Stimulated activated naive CD8-positive, alpha-beta T cell treated with anti-CD3 and anti-CD28 coated beads, Interleukin-15, amount 100 ng/mL, for 72 hours (primary cell): ENCODE measurements at regions not wholly inside any gene's neighbourhood (a gene's known extent, or its start where the extent isn't known, plus 50 kb on each side); places are given as distances from the start of the nearest gene placed in this dataset.
"Not testable (repeated sequence)": the region's sequence is repeated elsewhere in the genome, so short reads cannot be mapped to it uniquely, and the experiment has no call there.

Experiments
- ATAC-seq: fragments of 150-1000 bp; cut with Tn5 transposase; 2 replicates; pipeline ENCODE4 v1.10.0; 2021; ENCODE audit warnings: mild to moderate bottlenecking, moderate library complexity
- DNase-seq, 2 donors: peaks; one replicate each; pipeline ENCODE4 v3.0.0; 2021 to 2022
- H3K27ac Mint-ChIP-seq, 2 donors: one replicate each; pipeline ENCODE4 v1.8.0; 2022; ENCODE audit warnings: mild to moderate bottlenecking in 2 of 2, mixed read lengths in 2 of 2, moderate library complexity in 2 of 2
- H3K27me3 Mint-ChIP-seq: one replicate; pipeline ENCODE4 v1.8.0; 2022; ENCODE audit warnings: mixed read lengths
- H3K4me1 Mint-ChIP-seq: one replicate; pipeline ENCODE4 v1.8.0; 2022; ENCODE audit warnings: mild to moderate bottlenecking, mixed read lengths
- H3K4me3 Mint-ChIP-seq, 2 donors: one replicate each; pipeline ENCODE4 v1.8.0; 2022; ENCODE audit warnings: mild to moderate bottlenecking in 2 of 2, mixed read lengths in 2 of 2, moderate library complexity in 1 of 2
- H3K9me3 Mint-ChIP-seq, 2 donors: one replicate each; pipeline ENCODE4 v1.8.0; 2022; ENCODE audit warnings: mixed read lengths in 2 of 2

GRCh38 chr7:73948287-73948686, 79.7 kb upstream of the ELN start:
- Mint-ChIP-seq H3K9me3 (peaks cover 20 to 21% of the 10 kb centered on the region in 2 donors), H3K27ac (no peak overlapping the region), H3K4me1 (no peaks in the 10 kb centered on the region), H3K4me3 (no peak overlapping the region), H3K27me3 (peaks cover 20% of the 10 kb centered on the region)
- DNase-seq (no peak), ATAC-seq (no peak)

- no peak overlapping the region for H3K4me3 Mint-ChIP-seq
- H3K9me3 Mint-ChIP-seq: peaks cover 12 to 20% of the 10 kb centered on the region in 2 donors
- H3K27ac Mint-ChIP-seq: no peak overlapping the region
- ATAC-seq (no peak), DNase-seq (no peak)
- H3K4me1 Mint-ChIP-seq: no peaks in the 10 kb centered on the region
- H3K27me3 Mint-ChIP-seq: peaks cover 20% of the 10 kb centered on the region
These were observed 75.7 kb upstream of the ELN start for GRCh38 chr7:73952266-73952665.

- ATAC-seq (no peak), DNase-seq (no peak)
- Mint-ChIP-seq H3K27ac (no peak overlapping the region), H3K4me1 (no peaks in the 10 kb centered on the region), H3K4me3 (no peak overlapping the region), H3K9me3 (peaks cover 3 to 4% of the 10 kb centered on the region in 2 donors), H3K27me3 (peaks cover 15% of the 10 kb centered on the region)
These were observed 73.8 kb upstream of the ELN start for GRCh38 chr7:73954181-73954580.

DNA sequence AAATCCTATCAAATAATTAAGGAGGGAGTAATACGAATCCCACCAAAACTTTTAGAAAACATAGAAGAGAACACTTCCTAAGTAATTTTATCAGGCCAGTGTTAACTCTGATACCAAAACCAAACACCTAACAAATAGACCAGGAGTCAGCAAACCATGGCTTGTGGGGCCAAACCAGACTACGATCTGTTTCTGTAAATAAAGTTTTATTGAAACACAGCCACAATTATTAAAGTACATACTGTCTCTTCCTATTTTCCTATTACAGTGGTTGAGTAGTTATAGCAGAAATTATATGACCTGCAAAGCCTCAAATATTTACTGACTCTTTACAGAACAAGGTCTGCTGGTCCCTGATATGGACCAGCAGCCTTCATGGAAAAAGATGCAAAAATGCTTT, 73.1 kb upstream of the ELN start:
- no peak overlapping the region for H3K27ac Mint-ChIP-seq
- no peaks in the 10 kb centered on the region for H3K4me1 Mint-ChIP-seq
- no peaks in the 10 kb centered on the region for H3K9me3 Mint-ChIP-seq
- peaks cover 10% of the 10 kb centered on the region for H3K27me3 Mint-ChIP-seq
- no peak for ATAC-seq
- no peak overlapping the region for H3K4me3 Mint-ChIP-seq
- DNase-seq: no peak

- no peaks in the 10 kb centered on the region for H3K4me1 Mint-ChIP-seq
- peaks cover 13 to 19% of the 10 kb centered on the region in 2 donors for H3K9me3 Mint-ChIP-seq
- H3K27me3 Mint-ChIP-seq: no peaks in the 10 kb centered on the region
- no peak overlapping the region for H3K4me3 Mint-ChIP-seq
- no peak for ATAC-seq
- DNase-seq: no peak
- no peak overlapping the region for H3K27ac Mint-ChIP-seq
These were observed 67.4 kb upstream of the ELN start for GRCh38 chr7:73960548-73960947.

DNA sequence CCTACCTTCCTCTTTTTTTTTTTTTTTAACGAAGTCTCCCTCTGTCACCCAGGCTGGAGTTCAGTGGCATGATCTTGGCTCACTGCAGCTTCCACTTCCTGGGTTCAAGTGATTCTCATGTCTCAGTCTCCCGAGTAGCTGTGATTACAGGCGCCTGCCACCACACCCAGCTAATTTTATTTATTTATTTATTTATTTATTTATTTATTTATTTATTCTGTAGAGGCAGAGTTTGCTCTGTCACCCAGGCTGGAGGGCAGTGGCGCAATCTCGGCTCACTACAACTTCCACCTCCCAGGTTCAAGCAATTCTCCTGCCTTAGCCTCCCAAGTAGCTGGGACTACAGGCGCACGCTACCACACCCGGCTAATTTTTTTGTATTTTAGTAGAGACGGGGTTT, 66.0 kb upstream of the ELN start:
- not testable (repeated sequence) for H3K4me3 Mint-ChIP-seq, DNase-seq, H3K27ac Mint-ChIP-seq, H3K4me1 Mint-ChIP-seq, H3K27me3 Mint-ChIP-seq, ATAC-seq
- H3K9me3 Mint-ChIP-seq: peaks cover 13 to 22% of the 10 kb centered on the region in 2 donors

DNA sequence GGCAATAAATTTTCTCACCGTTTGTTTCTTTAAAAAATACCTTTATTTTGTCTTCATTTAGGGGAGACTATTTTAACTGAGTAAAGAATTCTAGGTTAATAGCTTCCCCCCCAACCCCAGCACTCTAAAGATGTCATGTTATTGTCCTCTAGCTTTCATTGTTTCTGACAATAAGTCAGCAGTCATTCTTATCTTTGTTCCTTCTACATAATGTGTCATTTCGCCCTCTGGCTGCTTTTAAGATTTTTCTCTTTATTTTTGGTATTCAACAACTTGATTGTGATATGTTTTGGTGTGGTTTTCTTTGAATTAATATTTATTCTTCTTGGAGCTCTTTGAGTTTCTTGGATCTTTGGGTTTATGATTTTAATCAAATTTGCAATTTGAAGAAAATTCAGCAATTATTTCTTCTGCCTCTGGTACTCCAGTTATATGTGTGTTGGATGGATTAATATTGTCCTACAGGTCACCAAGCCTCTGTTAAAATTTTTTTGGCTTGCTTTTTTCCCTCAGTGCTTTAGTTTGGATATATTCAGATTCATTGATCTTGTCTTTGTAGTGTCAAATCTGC, 64.6 kb upstream of the ELN start:
- Mint-ChIP-seq H3K27ac (no peak overlapping the region), H3K9me3 (peaks cover 19 to 29% of the 10 kb centered on the region in 2 donors), H3K4me1 (no peaks in the 10 kb centered on the region), H3K27me3 (no peaks in the 10 kb centered on the region), H3K4me3 (no peak overlapping the region)
- DNase-seq: no peak
- no peak for ATAC-seq

DNA sequence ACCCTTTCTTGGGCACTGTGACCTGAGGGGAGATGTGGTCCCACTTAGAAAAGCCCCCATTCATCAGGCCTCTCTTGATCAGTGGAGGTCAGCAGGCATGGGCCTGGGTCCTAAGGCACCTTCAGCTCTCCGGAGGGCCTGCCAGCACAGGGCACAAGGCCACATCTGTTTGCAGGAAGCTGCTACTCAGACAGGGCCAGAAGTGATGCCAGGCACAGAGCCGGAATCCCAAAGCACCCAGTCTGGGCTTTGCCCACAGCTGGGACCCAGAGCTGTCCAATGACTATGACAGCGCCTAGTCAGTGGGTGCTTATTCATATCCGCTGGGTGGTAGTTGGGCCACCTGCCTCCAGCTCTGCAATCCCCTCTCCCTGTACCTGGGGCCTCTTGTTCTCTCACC, 63.2 kb upstream of the ELN start:
- Mint-ChIP-seq H3K27ac (no peak overlapping the region), H3K27me3 (no peaks in the 10 kb centered on the region), H3K4me1 (no peaks in the 10 kb centered on the region), H3K9me3 (peaks cover 19 to 29% of the 10 kb centered on the region in 2 donors), H3K4me3 (no peak overlapping the region)
- ATAC-seq: no peak
- DNase-seq: no peak

- Mint-ChIP-seq H3K27ac (no peak overlapping the region), H3K9me3 (peaks cover 19 to 29% of the 10 kb centered on the region in 2 donors), H3K4me1 (peaks cover 3% of the 10 kb centered on the region), H3K27me3 (no peaks in the 10 kb centered on the region), H3K4me3 (no peak overlapping the region)
- DNase-seq (no peak), ATAC-seq (no peak)
These were observed 61.7 kb upstream of the ELN start for GRCh38 chr7:73966062-73966940.

DNA sequence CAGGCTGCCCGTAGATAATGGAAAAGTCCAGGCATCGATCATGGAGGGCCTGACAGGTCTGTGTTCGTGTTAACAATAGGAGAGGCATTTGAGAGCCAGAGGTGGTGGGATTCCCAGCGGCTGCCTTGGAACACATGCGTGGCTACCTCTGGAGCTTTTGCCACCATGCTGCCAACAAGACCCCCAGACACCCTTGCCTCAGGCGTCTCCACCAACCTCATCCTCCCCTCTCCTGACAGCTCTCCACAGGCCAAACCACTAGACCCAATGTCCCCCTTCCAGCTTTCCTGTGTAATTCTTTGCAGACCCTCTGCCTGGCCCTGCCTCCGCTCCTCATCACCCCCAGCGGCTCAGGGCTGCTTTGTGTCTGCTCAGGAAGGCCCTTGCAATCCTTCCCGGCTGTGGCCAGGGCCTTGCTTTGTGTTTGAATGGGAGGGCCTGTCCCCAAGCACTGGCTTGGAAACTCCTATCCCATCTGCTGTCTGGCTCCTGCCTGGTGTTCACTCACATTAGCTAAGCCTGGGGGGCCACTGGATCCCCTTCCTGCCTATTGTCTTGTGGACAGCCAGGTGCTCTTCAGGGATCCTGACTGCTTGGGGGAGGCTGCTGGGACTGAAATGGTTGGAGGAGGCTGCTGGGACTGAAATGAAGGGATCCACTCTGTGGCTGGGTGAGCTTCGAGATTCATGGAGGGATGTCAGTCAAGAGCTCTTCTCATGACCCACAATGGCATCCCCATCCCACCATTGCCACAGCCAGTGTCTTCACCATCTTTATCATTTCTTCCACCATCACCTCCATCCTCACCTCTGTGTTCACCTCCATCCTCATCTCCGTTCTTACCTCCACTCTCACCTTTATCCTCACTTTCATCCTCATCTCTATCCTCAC, 60.8 kb upstream of the ELN start:
- ATAC-seq: no peak
- H3K9me3 Mint-ChIP-seq: peaks cover 19 to 29% of the 10 kb centered on the region in 2 donors
- peaks cover 8% of the 10 kb centered on the region for H3K4me1 Mint-ChIP-seq
- peak overlapping the region in 1 of 2 donors; percentile 40 for H3K27ac Mint-ChIP-seq
- H3K4me3 Mint-ChIP-seq: no peak overlapping the region
- peaks cover 6% of the 10 kb centered on the region for H3K27me3 Mint-ChIP-seq
- DNase-seq: no peak

- peaks cover 8% of the 10 kb centered on the region for H3K4me1 Mint-ChIP-seq
- H3K4me3 Mint-ChIP-seq: no peak overlapping the region
- DNase-seq: no peak
These were observed 60.1 kb upstream of the ELN start for GRCh38 chr7:73967832-73968290.

GRCh38 chr7:73968487-73968886, 59.5 kb upstream of the ELN start:
- DNase-seq: no peak
- H3K4me1 Mint-ChIP-seq: peaks cover 8% of the 10 kb centered on the region
- H3K4me3 Mint-ChIP-seq: no peak overlapping the region
- peak overlapping the region in 1 of 2 donors; percentile 91 for H3K27ac Mint-ChIP-seq
- peaks cover 14 to 23% of the 10 kb centered on the region in 2 donors for H3K9me3 Mint-ChIP-seq
- H3K27me3 Mint-ChIP-seq: peaks cover 7% of the 10 kb centered on the region
- ATAC-seq: no peak

More at GRCh38 chr7:73967832-73968290, 60.1 kb upstream of the ELN start:
- Mint-ChIP-seq H3K9me3 (peaks cover 19 to 29% of the 10 kb centered on the region in 2 donors), H3K27ac (peak overlapping the region in 1 of 2 donors; percentile 40), H3K27me3 (peaks cover 7% of the 10 kb centered on the region)
- no peak for ATAC-seq

DNA sequence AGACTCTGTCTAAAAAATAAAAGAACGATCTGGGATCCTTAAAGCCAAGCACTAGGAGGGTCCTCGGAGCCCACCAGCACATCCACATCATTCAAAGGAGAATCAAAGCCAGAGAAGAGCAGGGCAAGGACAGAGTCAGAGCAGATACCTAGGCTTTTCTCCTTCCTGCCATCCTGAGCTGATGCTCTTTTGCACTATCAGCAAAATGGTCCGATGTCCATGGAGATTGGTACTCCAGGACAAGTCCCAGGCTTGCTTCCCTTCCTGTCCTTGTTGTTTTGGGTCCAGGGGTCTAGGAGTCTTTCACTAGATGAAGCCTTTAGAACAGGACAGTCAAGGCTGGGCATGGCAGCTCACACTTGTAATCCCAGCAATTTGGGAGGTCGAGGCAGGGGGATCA, 58.0 kb upstream of the ELN start:
- peaks cover 16% of the 10 kb centered on the region for H3K27me3 Mint-ChIP-seq
- peaks cover 8% of the 10 kb centered on the region for H3K4me1 Mint-ChIP-seq
- peaks cover 6 to 10% of the 10 kb centered on the region in 2 donors for H3K9me3 Mint-ChIP-seq
- no peak for DNase-seq
- H3K27ac Mint-ChIP-seq: no peak overlapping the region
- H3K4me3 Mint-ChIP-seq: no peak overlapping the region
- no peak for ATAC-seq

DNA sequence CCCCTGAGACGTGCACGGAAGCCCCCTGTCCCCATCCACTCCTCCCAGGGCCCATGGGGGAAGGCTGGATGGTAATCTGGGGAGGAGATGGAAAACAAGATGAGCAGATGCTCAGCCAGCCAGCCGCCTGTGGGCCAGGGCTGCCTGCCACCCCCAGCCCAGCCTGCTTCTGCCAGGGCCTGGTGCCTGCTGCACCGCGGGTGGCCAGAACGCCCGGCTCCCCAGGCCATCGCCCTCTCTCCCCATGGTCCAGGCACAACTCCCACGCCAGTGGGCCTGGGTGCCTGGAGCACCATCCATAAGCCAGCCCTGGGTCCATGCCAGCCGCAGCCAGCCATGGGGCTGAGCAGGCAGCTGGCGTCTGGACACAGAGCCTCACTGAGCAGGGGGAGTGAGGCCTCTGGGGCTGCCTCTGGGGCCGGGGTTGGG, 57.2 kb upstream of the ELN start:
- Mint-ChIP-seq H3K4me1 (peaks cover 8% of the 10 kb centered on the region), H3K9me3 (peaks cover 6 to 10% of the 10 kb centered on the region in 2 donors), H3K27me3 (peaks cover 16% of the 10 kb centered on the region), H3K4me3 (no peak overlapping the region), H3K27ac (no peak overlapping the region)
- ATAC-seq (peak; percentile 37), DNase-seq (no peak)

DNA sequence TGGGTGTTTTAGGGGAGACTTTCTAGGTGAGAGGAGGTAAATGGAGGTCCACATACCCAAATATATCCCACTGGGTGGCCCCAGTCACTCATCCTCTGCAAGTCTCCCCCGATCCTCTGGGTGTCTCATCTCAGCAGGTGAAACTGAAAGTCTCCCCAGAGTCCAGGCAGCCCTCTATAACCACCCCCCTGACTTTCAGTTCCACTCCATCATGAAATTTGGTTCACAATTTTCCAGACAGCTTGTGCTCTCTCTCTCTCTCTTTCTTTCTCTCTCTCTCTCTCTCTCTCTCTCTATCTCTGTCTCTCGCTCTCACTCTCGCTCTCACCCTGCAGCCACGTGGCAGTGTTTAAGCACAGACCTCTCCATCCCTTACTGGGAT, 56.7 kb upstream of the ELN start:
- Mint-ChIP-seq H3K4me3 (no peak overlapping the region), H3K4me1 (peaks cover 8% of the 10 kb centered on the region), H3K9me3 (peaks cover 6 to 10% of the 10 kb centered on the region in 2 donors), H3K27me3 (peaks cover 16% of the 10 kb centered on the region), H3K27ac (peak overlapping the region in 1 of 2 donors; percentile 52)
- DNase-seq: no peak
- peak; percentile 46 for ATAC-seq
